DOHH2 (cell line): ENCODE measurements at regions not wholly inside any gene's neighbourhood (a gene's known extent, or its start where the extent isn't known, plus 50 kb on each side); places are given as distances from the start of the nearest gene placed in this dataset.

Experiments
- EZH2phosphoT487 ChIP-seq: fragments of 200-600 bp; sonication (generic); IDR thresholded peaks from 2 replicates; pipeline ENCODE4 v1.6.1; 2017; ENCODE audit warnings: borderline replicate concordance, mild to moderate bottlenecking, antibody characterized with exemption, low read length, moderate library complexity, mixed read lengths
- TF ChIP-seq, protein P1 (sequence below): fragments of 200-600 bp; sonication (generic); IDR thresholded peaks from one replicate; pipeline ENCODE4 v1.5.1; 2014; ENCODE audit warnings: antibody characterized with exemption, mild to moderate bottlenecking, low read depth, low read length; ENCODE audit not compliant: poor library complexity, severe bottlenecking

GRCh38 chr6:126113261-126113660 is 126.9 kb downstream of the TRMT11 start:
- TF ChIP-seq, protein P1, sequence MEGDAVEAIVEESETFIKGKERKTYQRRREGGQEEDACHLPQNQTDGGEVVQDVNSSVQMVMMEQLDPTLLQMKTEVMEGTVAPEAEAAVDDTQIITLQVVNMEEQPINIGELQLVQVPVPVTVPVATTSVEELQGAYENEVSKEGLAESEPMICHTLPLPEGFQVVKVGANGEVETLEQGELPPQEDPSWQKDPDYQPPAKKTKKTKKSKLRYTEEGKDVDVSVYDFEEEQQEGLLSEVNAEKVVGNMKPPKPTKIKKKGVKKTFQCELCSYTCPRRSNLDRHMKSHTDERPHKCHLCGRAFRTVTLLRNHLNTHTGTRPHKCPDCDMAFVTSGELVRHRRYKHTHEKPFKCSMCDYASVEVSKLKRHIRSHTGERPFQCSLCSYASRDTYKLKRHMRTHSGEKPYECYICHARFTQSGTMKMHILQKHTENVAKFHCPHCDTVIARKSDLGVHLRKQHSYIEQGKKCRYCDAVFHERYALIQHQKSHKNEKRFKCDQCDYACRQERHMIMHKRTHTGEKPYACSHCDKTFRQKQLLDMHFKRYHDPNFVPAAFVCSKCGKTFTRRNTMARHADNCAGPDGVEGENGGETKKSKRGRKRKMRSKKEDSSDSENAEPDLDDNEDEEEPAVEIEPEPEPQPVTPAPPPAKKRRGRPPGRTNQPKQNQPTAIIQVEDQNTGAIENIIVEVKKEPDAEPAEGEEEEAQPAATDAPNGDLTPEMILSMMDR, result no peak
- no peak for TF ChIP-seq EZH2phosphoT487
